ENCODE measurements at regions not wholly inside any gene's neighbourhood (a gene's known extent, or its start where the extent isn't known, plus 50 kb on each side); places are given as distances from the start of the nearest gene placed in this dataset.

DNA sequence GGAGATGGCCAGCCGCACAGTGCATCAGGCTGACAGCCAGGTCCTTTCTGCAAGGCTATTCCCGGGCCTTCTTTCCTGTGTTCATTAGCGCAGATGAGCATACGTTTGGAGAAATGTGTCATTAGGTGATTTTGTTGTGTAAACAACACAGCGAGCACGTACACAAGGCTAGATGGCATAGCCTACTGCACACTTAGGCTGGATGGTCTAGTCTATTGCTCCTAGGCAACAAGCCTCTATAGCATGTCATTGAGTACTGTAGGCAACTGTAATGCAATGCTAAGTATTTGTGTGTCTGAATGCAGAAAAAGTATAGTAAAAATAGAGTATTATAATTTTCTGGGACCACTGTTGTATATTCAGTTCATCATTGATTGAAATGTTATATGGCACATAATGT, 50.9 kb upstream of the PHLPP1 start:
- TF ChIP-seq POLR2AphosphoS5 (IDR thresholded peaks at IDR 0.05; ENCODE audit: low read depth) (no peak), CTCF (IDR thresholded peaks at IDR 0.05; ENCODE audit: insufficient read depth, low read length) (no peak), REST (IDR thresholded peaks at IDR 0.05; ENCODE audit: insufficient replicate concordance, low read depth) (no peak)

Measured in HL-60 (cell line).